ENCODE measurements at regions not wholly inside any gene's neighbourhood (a gene's known extent, or its start where the extent isn't known, plus 50 kb on each side); places are given as distances from the start of the nearest gene placed in this dataset.

DNA sequence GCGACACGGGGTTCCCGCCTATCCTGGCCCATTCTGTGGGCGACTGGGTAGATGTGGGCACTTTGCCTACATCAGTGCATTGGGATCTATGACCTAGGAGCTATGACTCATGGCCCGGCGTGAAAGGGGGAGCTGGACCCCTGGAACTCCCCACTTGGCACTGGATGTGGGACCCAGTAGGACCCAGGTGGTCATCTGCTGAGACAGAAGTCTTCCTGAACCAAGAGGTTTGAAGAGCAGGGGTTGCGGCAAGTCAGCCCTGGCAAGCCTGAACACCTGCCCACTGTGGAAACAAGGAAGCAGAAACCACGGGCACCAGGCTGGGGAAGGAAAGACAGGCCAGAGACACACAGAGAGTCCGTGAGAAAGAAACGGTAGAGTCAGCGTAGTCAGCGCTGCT is 656.7 kb downstream of the AJAP1 start:
- no peak for TF ChIP-seq JUN (CRISPR knock-in tag; IDR thresholded peaks at IDR 0.05)
- TF ChIP-seq, protein P1, sequence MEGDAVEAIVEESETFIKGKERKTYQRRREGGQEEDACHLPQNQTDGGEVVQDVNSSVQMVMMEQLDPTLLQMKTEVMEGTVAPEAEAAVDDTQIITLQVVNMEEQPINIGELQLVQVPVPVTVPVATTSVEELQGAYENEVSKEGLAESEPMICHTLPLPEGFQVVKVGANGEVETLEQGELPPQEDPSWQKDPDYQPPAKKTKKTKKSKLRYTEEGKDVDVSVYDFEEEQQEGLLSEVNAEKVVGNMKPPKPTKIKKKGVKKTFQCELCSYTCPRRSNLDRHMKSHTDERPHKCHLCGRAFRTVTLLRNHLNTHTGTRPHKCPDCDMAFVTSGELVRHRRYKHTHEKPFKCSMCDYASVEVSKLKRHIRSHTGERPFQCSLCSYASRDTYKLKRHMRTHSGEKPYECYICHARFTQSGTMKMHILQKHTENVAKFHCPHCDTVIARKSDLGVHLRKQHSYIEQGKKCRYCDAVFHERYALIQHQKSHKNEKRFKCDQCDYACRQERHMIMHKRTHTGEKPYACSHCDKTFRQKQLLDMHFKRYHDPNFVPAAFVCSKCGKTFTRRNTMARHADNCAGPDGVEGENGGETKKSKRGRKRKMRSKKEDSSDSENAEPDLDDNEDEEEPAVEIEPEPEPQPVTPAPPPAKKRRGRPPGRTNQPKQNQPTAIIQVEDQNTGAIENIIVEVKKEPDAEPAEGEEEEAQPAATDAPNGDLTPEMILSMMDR (IDR thresholded peaks at IDR 0.05), result no peak
- TF ChIP-seq, protein P2, sequence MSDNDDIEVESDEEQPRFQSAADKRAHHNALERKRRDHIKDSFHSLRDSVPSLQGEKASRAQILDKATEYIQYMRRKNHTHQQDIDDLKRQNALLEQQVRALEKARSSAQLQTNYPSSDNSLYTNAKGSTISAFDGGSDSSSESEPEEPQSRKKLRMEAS (CRISPR knock-in tag; IDR thresholded peaks at IDR 0.05), result no peak
- TF ChIP-seq, protein P3, sequence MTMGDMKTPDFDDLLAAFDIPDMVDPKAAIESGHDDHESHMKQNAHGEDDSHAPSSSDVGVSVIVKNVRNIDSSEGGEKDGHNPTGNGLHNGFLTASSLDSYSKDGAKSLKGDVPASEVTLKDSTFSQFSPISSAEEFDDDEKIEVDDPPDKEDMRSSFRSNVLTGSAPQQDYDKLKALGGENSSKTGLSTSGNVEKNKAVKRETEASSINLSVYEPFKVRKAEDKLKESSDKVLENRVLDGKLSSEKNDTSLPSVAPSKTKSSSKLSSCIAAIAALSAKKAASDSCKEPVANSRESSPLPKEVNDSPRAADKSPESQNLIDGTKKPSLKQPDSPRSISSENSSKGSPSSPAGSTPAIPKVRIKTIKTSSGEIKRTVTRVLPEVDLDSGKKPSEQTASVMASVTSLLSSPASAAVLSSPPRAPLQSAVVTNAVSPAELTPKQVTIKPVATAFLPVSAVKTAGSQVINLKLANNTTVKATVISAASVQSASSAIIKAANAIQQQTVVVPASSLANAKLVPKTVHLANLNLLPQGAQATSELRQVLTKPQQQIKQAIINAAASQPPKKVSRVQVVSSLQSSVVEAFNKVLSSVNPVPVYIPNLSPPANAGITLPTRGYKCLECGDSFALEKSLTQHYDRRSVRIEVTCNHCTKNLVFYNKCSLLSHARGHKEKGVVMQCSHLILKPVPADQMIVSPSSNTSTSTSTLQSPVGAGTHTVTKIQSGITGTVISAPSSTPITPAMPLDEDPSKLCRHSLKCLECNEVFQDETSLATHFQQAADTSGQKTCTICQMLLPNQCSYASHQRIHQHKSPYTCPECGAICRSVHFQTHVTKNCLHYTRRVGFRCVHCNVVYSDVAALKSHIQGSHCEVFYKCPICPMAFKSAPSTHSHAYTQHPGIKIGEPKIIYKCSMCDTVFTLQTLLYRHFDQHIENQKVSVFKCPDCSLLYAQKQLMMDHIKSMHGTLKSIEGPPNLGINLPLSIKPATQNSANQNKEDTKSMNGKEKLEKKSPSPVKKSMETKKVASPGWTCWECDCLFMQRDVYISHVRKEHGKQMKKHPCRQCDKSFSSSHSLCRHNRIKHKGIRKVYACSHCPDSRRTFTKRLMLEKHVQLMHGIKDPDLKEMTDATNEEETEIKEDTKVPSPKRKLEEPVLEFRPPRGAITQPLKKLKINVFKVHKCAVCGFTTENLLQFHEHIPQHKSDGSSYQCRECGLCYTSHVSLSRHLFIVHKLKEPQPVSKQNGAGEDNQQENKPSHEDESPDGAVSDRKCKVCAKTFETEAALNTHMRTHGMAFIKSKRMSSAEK (CRISPR knock-in tag; IDR thresholded peaks at IDR 0.05; ENCODE audit: borderline replicate concordance), result no peak
- TF ChIP-seq, protein P4, sequence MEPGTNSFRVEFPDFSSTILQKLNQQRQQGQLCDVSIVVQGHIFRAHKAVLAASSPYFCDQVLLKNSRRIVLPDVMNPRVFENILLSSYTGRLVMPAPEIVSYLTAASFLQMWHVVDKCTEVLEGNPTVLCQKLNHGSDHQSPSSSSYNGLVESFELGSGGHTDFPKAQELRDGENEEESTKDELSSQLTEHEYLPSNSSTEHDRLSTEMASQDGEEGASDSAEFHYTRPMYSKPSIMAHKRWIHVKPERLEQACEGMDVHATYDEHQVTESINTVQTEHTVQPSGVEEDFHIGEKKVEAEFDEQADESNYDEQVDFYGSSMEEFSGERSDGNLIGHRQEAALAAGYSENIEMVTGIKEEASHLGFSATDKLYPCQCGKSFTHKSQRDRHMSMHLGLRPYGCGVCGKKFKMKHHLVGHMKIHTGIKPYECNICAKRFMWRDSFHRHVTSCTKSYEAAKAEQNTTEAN (CRISPR knock-in tag; IDR thresholded peaks at IDR 0.05), result no peak
- no peak for TF ChIP-seq CREB1 (CRISPR knock-in tag; IDR thresholded peaks at IDR 0.05)
- TF ChIP-seq, protein P5, sequence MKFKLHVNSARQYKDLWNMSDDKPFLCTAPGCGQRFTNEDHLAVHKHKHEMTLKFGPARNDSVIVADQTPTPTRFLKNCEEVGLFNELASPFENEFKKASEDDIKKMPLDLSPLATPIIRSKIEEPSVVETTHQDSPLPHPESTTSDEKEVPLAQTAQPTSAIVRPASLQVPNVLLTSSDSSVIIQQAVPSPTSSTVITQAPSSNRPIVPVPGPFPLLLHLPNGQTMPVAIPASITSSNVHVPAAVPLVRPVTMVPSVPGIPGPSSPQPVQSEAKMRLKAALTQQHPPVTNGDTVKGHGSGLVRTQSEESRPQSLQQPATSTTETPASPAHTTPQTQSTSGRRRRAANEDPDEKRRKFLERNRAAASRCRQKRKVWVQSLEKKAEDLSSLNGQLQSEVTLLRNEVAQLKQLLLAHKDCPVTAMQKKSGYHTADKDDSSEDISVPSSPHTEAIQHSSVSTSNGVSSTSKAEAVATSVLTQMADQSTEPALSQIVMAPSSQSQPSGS (CRISPR knock-in tag; IDR thresholded peaks at IDR 0.05; ENCODE audit: borderline replicate concordance, low read depth), result no peak
- TF ChIP-seq, protein P6, sequence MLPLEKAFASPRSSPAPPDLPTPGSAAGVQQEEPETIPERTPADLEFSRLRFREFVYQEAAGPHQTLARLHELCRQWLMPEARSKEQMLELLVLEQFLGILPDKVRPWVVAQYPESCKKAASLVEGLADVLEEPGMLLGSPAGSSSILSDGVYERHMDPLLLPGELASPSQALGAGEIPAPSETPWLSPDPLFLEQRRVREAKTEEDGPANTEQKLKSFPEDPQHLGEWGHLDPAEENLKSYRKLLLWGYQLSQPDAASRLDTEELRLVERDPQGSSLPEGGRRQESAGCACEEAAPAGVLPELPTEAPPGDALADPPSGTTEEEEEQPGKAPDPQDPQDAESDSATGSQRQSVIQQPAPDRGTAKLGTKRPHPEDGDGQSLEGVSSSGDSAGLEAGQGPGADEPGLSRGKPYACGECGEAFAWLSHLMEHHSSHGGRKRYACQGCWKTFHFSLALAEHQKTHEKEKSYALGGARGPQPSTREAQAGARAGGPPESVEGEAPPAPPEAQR (CRISPR knock-in tag; IDR thresholded peaks at IDR 0.05), result no peak

All from WTC11 (cell line).